ENCODE measurements at regions not wholly inside any gene's neighbourhood (a gene's known extent, or its start where the extent isn't known, plus 50 kb on each side); places are given as distances from the start of the nearest gene placed in this dataset.
"Not testable (repeated sequence)": the region's sequence is repeated elsewhere in the genome, so short reads cannot be mapped to it uniquely, and the experiment has no call there.

- Mint-ChIP-seq H3K27ac (no peak overlapping the region), H3K27me3 (peaks cover 11% of the 10 kb centered on the region), H3K4me3 (no peak overlapping the region), H3K4me1 (ENCODE audit: low read depth) (no peaks in the 10 kb centered on the region), H3K9me3 (no peaks in the 10 kb centered on the region), H3K36me3 (ENCODE audit: low read depth) (no peaks in the 10 kb centered on the region)
- no peak for DNase-seq
Observed at GRCh38 chr1:157460381-157460780, 91.9 kb downstream of the FCRL5 start.

GRCh38 chr1:157457279-157457678 lies 95.0 kb downstream of the FCRL5 start:
- Mint-ChIP-seq H3K36me3 (ENCODE audit: low read depth) (no peaks in the 10 kb centered on the region), H3K9me3 (no peaks in the 10 kb centered on the region)

GRCh38 chr1:157455318-157455717 lies 97.0 kb downstream of the FCRL5 start:
- H3K4me1 Mint-ChIP-seq (ENCODE audit: low read depth): no peaks in the 10 kb centered on the region
- H3K27me3 Mint-ChIP-seq: peaks cover 8% of the 10 kb centered on the region
- DNase-seq: no peak
- no peaks in the 10 kb centered on the region for H3K9me3 Mint-ChIP-seq
- no peak overlapping the region for H3K27ac Mint-ChIP-seq
- H3K4me3 Mint-ChIP-seq: no peak overlapping the region
- no peaks in the 10 kb centered on the region for H3K36me3 Mint-ChIP-seq (ENCODE audit: low read depth)

More at GRCh38 chr1:157457279-157457678, 95.0 kb downstream of the FCRL5 start:
- Mint-ChIP-seq H3K27ac (no peak overlapping the region), H3K4me1 (ENCODE audit: low read depth) (no peaks in the 10 kb centered on the region), H3K4me3 (no peak overlapping the region), H3K27me3 (peaks cover 8% of the 10 kb centered on the region)
- no peak for DNase-seq

GRCh38 chr1:157450106-157450505 lies 102.2 kb downstream of the FCRL5 start:
- Mint-ChIP-seq H3K27me3 (no peaks in the 10 kb centered on the region), H3K4me1 (ENCODE audit: low read depth) (no peaks in the 10 kb centered on the region), H3K36me3 (ENCODE audit: low read depth) (no peaks in the 10 kb centered on the region), H3K4me3 (no peak overlapping the region), H3K27ac (no peak overlapping the region), H3K9me3 (no peaks in the 10 kb centered on the region)
- DNase-seq: no peak

GRCh38 chr1:157448636-157449035 lies 103.7 kb downstream of the FCRL5 start:
- Mint-ChIP-seq H3K4me3 (no peak overlapping the region), H3K27ac (no peak overlapping the region), H3K36me3 (ENCODE audit: low read depth) (no peaks in the 10 kb centered on the region), H3K9me3 (no peaks in the 10 kb centered on the region), H3K4me1 (ENCODE audit: low read depth) (no peaks in the 10 kb centered on the region), H3K27me3 (no peaks in the 10 kb centered on the region)
- no peak for DNase-seq

- H3K27ac Mint-ChIP-seq; H3K4me1 Mint-ChIP-seq (ENCODE audit: low read depth); H3K36me3 Mint-ChIP-seq (ENCODE audit: low read depth); H3K9me3 Mint-ChIP-seq; H3K27me3 Mint-ChIP-seq; H3K4me3 Mint-ChIP-seq; DNase-seq: not testable (repeated sequence)
Observed at GRCh38 chr1:157446356-157446755, 106.0 kb downstream of the FCRL5 start.

GRCh38 chr1:157445616-157446140 lies 106.6 kb downstream of the FCRL5 start:
- not testable (repeated sequence) for H3K9me3 Mint-ChIP-seq; H3K36me3 Mint-ChIP-seq (ENCODE audit: low read depth); H3K4me1 Mint-ChIP-seq (ENCODE audit: low read depth); DNase-seq; H3K27me3 Mint-ChIP-seq; H3K27ac Mint-ChIP-seq; H3K4me3 Mint-ChIP-seq

- Mint-ChIP-seq H3K36me3 (ENCODE audit: low read depth) (no peaks in the 10 kb centered on the region), H3K9me3 (no peaks in the 10 kb centered on the region), H3K4me3 (no peak overlapping the region), H3K27me3 (no peaks in the 10 kb centered on the region), H3K27ac (no peak overlapping the region), H3K4me1 (ENCODE audit: low read depth) (no peaks in the 10 kb centered on the region)
- DNase-seq: no peak
Observed at GRCh38 chr1:157442065-157442464, 110.2 kb downstream of the FCRL5 start.

- no peak overlapping the region for H3K4me3 Mint-ChIP-seq
Observed at GRCh38 chr1:157439302-157439954, 112.9 kb downstream of the FCRL5 start.

GRCh38 chr1:157438613-157439012 lies 113.7 kb downstream of the FCRL5 start:
- Mint-ChIP-seq H3K4me1 (ENCODE audit: low read depth) (no peaks in the 10 kb centered on the region), H3K27me3 (peaks cover 14% of the 10 kb centered on the region), H3K4me3 (no peak overlapping the region), H3K9me3 (no peaks in the 10 kb centered on the region), H3K36me3 (ENCODE audit: low read depth) (no peaks in the 10 kb centered on the region), H3K27ac (no peak overlapping the region)
- no peak for DNase-seq

More at GRCh38 chr1:157439302-157439954, 112.9 kb downstream of the FCRL5 start:
- Mint-ChIP-seq H3K36me3 (ENCODE audit: low read depth) (no peaks in the 10 kb centered on the region), H3K27ac (no peak overlapping the region), H3K27me3 (peaks cover 6% of the 10 kb centered on the region), H3K4me1 (ENCODE audit: low read depth) (no peaks in the 10 kb centered on the region), H3K9me3 (no peaks in the 10 kb centered on the region)
- DNase-seq: no peak

- H3K36me3 Mint-ChIP-seq (ENCODE audit: low read depth): no peaks in the 10 kb centered on the region
Observed at GRCh38 chr1:157438146-157438545, 114.2 kb downstream of the FCRL5 start.

GRCh38 chr1:157437296-157437695 lies 115.0 kb downstream of the FCRL5 start:
- Mint-ChIP-seq H3K36me3 (ENCODE audit: low read depth) (no peaks in the 10 kb centered on the region), H3K27ac (no peak overlapping the region)
- no peak for DNase-seq

More at GRCh38 chr1:157438146-157438545, 114.2 kb downstream of the FCRL5 start:
- Mint-ChIP-seq H3K9me3 (no peaks in the 10 kb centered on the region), H3K4me3 (no peak overlapping the region), H3K27ac (no peak overlapping the region), H3K27me3 (peaks cover 17% of the 10 kb centered on the region), H3K4me1 (ENCODE audit: low read depth) (no peaks in the 10 kb centered on the region)
- DNase-seq: no peak

GRCh38 chr1:157431751-157432150 lies 120.6 kb downstream of the FCRL5 start:
- Mint-ChIP-seq H3K4me3 (no peak overlapping the region), H3K9me3 (no peaks in the 10 kb centered on the region), H3K27me3 (peaks cover 17% of the 10 kb centered on the region), H3K27ac (no peak overlapping the region), H3K36me3 (ENCODE audit: low read depth) (no peaks in the 10 kb centered on the region), H3K4me1 (ENCODE audit: low read depth) (no peaks in the 10 kb centered on the region)
- DNase-seq: no peak

More at GRCh38 chr1:157437296-157437695, 115.0 kb downstream of the FCRL5 start:
- H3K4me1 Mint-ChIP-seq (ENCODE audit: low read depth): no peaks in the 10 kb centered on the region
- H3K27me3 Mint-ChIP-seq: peaks cover 17% of the 10 kb centered on the region
- H3K4me3 Mint-ChIP-seq: no peak overlapping the region
- H3K9me3 Mint-ChIP-seq: no peaks in the 10 kb centered on the region

- H3K36me3 Mint-ChIP-seq (ENCODE audit: low read depth): no peaks in the 10 kb centered on the region
- DNase-seq: no peak
- no peaks in the 10 kb centered on the region for H3K4me1 Mint-ChIP-seq (ENCODE audit: low read depth)
- no peak overlapping the region for H3K4me3 Mint-ChIP-seq
- peaks cover 13% of the 10 kb centered on the region for H3K27me3 Mint-ChIP-seq
- H3K27ac Mint-ChIP-seq: no peak overlapping the region
- H3K9me3 Mint-ChIP-seq: no peaks in the 10 kb centered on the region
Observed at GRCh38 chr1:157429601-157430240, 122.6 kb downstream of the FCRL5 start.

GRCh38 chr1:157423764-157424163 lies 128.6 kb downstream of the FCRL5 start:
- H3K27ac Mint-ChIP-seq; H3K36me3 Mint-ChIP-seq (ENCODE audit: low read depth); H3K4me1 Mint-ChIP-seq (ENCODE audit: low read depth); H3K4me3 Mint-ChIP-seq; H3K27me3 Mint-ChIP-seq; DNase-seq; H3K9me3 Mint-ChIP-seq: not testable (repeated sequence)

Data from activated T-cell treated with anti-CD3 and anti-CD28 coated beads, Interleukin-2, amount 50 U/mL, for 24 hours (primary cell).